A549 (cell line): ENCODE measurements at regions not wholly inside any gene's neighbourhood (a gene's known extent, or its start where the extent isn't known, plus 50 kb on each side); places are given as distances from the start of the nearest gene placed in this dataset.

Source experiments
- CTCF ChIP-seq: fragments of >200 bp; sonication (Bioruptor Twin); formaldehyde crosslinking; IDR thresholded peaks from 3 replicates; pipeline ENCODE4 v1.5.1; 2016
- HMGXB4 ChIP-seq: fragments of 250-450 bp; sonication (Bioruptor Pico); IDR thresholded peaks from 2 replicates; pipeline ENCODE4 v1.5.0; 2021; ENCODE audit warnings: mild to moderate bottlenecking, moderate library complexity, borderline replicate concordance
- KDM1A ChIP-seq: fragments of 200-600 bp; sonication (generic); IDR thresholded peaks from 2 replicates; pipeline ENCODE4 v1.6.1; 2016; ENCODE audit warnings: low read depth, mild to moderate bottlenecking
- MAX ChIP-seq: IDR thresholded peaks from 2 replicates; pipeline ENCODE4 v1.6.1; 2012
- POLR2A ChIP-seq: IDR thresholded peaks from 2 replicates; pipeline ENCODE4 v1.6.1; 2012; ENCODE audit warnings: mild to moderate bottlenecking, low read length
- RAD21 ChIP-seq, 2 experiments: fragments of >200 bp in 1 of 2; sonication (Bioruptor Twin) in 1 of 2; formaldehyde crosslinking in 1 of 2; IDR thresholded peaks in 1 of 2; conservative IDR thresholded peaks in 1 of 2; 2 replicates in 1 of 2; 3 replicates in 1 of 2; pipeline ENCODE4 v1.6.1; 2012 to 2018; ENCODE audit warnings: inconsistent platforms in 1 of 2
- REST ChIP-seq: fragments of 200-600 bp; sonication (generic); IDR thresholded peaks from 2 replicates; pipeline ENCODE4 v1.6.1; 2016; ENCODE audit warnings: antibody characterized with exemption, mild to moderate bottlenecking, moderate library complexity
- RFX5 ChIP-seq: fragments of 450-650 bp; IDR thresholded peaks from 2 replicates; pipeline ENCODE4 v1.7.1; 2014; ENCODE audit warnings: antibody characterized with exemption, mild to moderate bottlenecking, moderate library complexity

- TF ChIP-seq HMGXB4 (CRISPR knock-in tag) (no peak), CTCF (no peak), MAX (no peak), KDM1A (no peak), RFX5 (no peak), REST (no peak), RAD21 (conservative IDR thresholded peaks at IDR 0.05 in 1 of 2, IDR thresholded peaks at IDR 0.05 in 1 of 2) (no peak), POLR2A (no peak)
Measured at GRCh38 chrY:19570999-19571398, 173.5 kb downstream of the KDM5D start.
